GM23338 (cell line): ENCODE measurements at regions not wholly inside any gene's neighbourhood (a gene's known extent, or its start where the extent isn't known, plus 50 kb on each side); places are given as distances from the start of the nearest gene placed in this dataset.

Source experiments
- CREB1 ChIP-seq: fragments of 250-450 bp; sonication (Bioruptor Pico); IDR thresholded peaks from 2 replicates; pipeline ENCODE4 v1.5.0; 2020; ENCODE audit warnings: low read depth, mild to moderate bottlenecking, moderate library complexity
- CTCF ChIP-seq, 2 experiments: fragments of 200-600 bp in 1 of 2; sonication (generic) in 1 of 2; conservative IDR thresholded peaks; 2 replicates each; pipeline versions ENCODE4 v1.5.1 to v1.6.1; 2016 to 2017; ENCODE audit warnings: antibody characterized with exemption in 2 of 2, low read depth in 2 of 2, mild to moderate bottlenecking in 2 of 2, moderate library complexity in 1 of 2
- EZH2 ChIP-seq: fragments of 200-600 bp; sonication (generic); IDR thresholded peaks from one replicate; pipeline ENCODE4 v1.8.0; 2017; ENCODE audit warnings: antibody characterized with exemption, mild to moderate bottlenecking, low read depth; ENCODE audit not compliant: unreplicated experiment
- EZH2phosphoT487 ChIP-seq: fragments of 200-600 bp; sonication (generic); IDR thresholded peaks from one replicate; pipeline ENCODE4 v1.8.1; 2018; ENCODE audit warnings: antibody characterized with exemption; ENCODE audit not compliant: unreplicated experiment
- REST ChIP-seq: IDR thresholded peaks from one replicate; pipeline ENCODE4 v1.6.1; 2018; ENCODE audit warnings: antibody characterized with exemption; ENCODE audit not compliant: unreplicated experiment

DNA sequence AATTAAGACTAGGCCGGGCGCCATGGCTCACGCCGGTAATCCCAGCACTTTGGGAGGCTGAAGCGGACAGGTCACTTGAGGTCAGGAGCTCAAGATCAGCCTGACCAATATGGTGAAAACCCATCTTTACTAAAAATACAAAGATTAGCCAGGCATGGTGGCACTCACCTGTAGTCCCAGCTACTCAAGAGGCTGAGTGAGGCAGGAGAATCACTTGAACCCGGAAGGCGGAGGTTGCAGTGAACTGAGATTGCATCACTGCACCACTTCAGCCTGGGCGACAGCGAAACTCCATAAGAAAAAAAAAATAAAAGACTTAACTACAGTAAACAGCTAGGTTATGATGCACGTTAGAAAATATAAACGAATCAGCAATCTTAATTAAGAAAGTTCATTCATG is 216.0 kb upstream of the TEX13C start:
- TF ChIP-seq CTCF (conservative IDR thresholded peaks at IDR 0.05; ENCODE audit: low read depth in 2 of 2), result no peak
- TF ChIP-seq EZH2, result no peak
- no peak for TF ChIP-seq REST
- no peak for TF ChIP-seq CREB1 (CRISPR knock-in tag)
- no peak for TF ChIP-seq EZH2phosphoT487
